SK-MEL-5 (cell line): ENCODE measurements at regions not wholly inside any gene's neighbourhood (a gene's known extent, or its start where the extent isn't known, plus 50 kb on each side); places are given as distances from the start of the nearest gene placed in this dataset.
A peak's percentile ranks its signal among the peaks of the same experiment; 100 is the strongest.

Experiments
- DNase-seq: peaks from one replicate; pipeline ENCODE4 v3.0.0-alpha.2; 2016; ENCODE audit warnings: low read depth, low spot score
- in situ Hi-C: cut with HindIII; loops from 2 replicates; pipeline ENCODE4 v1.10.0; 2016; ENCODE audit warnings: low sequenced_read_pairs, high pct_unique_total_duplicates, low pct_unique_long_range_greater_than_20kb

- no peak for DNase-seq
Measured at GRCh38 chr5:179497636-179498340, 52.6 kb upstream of the RUFY1 start.

DNA sequence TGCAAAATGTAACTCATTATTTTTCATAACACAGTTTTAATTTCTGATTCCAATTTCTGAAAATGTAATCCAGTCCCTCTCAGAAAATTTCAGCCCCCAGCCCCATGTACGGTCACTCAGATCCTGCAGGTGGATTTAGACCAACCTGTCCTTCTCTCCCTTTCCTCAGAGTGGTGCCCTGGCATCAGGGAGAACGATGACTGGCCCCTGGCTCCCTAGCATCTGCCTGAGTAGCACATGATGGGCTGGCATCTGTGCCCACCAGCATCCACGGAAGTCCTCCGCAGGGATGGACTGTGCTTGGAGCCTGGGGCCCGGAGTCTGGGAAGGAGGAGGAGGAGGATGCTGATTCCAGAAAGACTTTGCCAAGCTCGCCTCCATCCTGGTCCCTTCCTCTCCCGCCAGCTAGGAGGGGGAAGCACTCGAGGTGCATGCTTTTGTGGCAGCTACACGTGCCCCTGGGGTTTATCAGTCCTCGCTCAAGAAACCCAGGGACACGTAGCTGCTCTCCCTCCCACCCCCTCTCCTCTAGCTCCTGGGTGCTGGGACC, 54.4 kb upstream of the RUFY1 start:
- DNase-seq = peak; percentile 17
- in situ Hi-C loops = no loop called here

More at GRCh38 chr5:179497636-179498340, 52.6 kb upstream of the RUFY1 start:
- in situ Hi-C loops = no loop called here

DNA sequence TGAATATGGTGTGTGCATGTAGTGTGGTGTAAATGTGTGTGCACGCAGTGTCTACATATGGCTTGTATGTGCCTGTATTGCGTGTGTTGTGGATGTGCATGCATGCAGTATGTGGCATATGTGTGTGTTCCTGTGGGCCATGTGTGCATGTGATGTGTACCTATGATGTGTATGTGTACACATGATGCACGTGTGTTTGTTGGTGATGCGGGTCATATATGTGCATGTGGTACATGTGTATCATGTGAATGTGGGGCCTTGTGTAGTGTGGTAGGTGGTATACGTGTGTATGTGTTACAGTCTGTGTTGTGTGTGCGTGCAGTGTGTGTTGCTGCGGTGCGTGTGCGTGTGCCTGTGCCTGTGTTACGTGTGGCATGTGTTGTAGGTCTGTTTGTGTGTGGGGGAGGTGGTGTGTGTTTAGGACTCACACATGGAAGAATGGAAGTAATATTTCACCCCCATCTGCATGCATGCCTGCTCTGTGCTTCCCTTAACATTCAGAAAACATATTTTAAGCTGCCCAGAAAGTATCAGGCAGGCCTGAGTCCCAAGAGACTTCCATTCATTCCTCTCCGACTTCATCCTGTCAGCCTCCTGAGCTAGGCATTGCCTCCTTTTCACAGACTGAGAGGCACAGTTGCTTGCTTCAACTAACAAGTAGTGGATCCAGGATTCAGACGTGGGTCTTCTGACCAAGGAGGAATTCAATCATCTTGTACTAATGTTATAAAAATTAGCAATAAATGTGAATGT, 55.4 kb upstream of the RUFY1 start:
- in situ Hi-C loops = no loop called here
- DNase-seq = no peak

GRCh38 chr5:179488975-179489374, 61.4 kb upstream of the RUFY1 start:
- in situ Hi-C loops = no loop called here
- DNase-seq = no peak

DNA sequence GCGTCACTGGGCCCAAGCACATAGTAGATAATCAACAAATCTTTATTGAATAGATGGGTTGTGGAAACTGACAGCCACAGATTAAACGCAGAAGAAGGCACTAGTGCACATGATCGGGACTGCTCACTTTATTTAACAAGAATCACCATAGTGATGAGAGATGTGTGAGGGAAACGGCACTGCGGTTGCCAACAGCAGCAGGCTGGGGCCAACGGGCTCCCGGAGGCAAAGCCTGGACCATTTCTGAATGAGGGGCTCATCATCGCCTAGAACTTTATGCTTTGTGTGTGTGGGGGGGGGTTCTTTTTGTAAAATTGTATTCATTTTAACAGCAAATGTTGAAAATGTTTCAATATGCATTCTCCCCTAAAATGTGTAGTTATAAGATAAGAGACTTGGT, 61.9 kb upstream of the RUFY1 start:
- in situ Hi-C loops = no loop called here

GRCh38 chr5:179487145-179487544, 63.2 kb upstream of the RUFY1 start:
- in situ Hi-C loops = no loop called here
- no peak for DNase-seq

More for the DNA sequence above, 61.9 kb upstream of the RUFY1 start:
- DNase-seq = no peak

- no peak for DNase-seq
- in situ Hi-C loops = no loop called here
Measured at GRCh38 chr5:179486596-179487051, 63.7 kb upstream of the RUFY1 start.

DNA sequence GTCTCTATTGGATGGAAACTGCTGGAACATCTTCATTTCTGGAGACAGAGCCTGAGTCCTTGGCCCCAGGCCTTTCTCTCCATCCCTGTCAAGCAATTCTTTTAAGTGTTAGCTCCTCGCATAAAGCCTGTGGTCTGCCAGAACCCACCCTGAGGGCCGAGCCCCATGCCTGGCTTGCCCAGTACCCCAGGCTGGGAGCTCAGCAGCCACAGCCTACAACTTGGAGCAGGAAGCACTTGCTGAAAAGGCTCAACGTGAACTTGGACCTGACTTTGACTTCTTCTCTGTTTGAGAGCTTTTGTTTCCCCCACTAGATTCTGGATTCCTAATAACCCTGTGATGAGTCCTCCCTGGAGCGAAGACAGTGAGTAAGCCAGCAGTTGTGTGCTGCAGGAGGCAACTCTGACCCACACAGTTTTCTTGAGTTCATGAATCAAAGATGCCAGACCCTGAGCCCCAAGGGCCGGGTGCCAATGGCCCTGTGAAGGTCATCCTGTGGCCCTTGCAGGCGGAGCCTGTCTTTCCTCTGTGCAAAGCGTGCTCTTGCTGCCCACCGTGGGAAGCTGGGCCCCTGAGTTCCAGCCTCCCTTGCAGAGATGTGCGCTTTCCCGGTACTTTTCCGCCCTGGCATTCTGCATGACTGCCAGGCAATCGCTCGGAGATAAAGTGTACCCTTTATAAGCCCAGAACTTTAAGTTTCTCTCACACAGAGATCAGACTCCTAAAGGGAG, 64.3 kb upstream of the RUFY1 start:
- DNase-seq = no peak
- in situ Hi-C loops = no loop called here

GRCh38 chr5:179484761-179485160, 65.6 kb upstream of the RUFY1 start:
- DNase-seq = no peak
- in situ Hi-C loops = no loop called here

- DNase-seq = no peak
- in situ Hi-C loops = no loop called here
Measured at GRCh38 chr5:179484201-179484600, 66.2 kb upstream of the RUFY1 start.

- in situ Hi-C loops = no loop called here
- DNase-seq = no peak
Measured at GRCh38 chr5:179478624-179479023, 71.7 kb upstream of the RUFY1 start.

DNA sequence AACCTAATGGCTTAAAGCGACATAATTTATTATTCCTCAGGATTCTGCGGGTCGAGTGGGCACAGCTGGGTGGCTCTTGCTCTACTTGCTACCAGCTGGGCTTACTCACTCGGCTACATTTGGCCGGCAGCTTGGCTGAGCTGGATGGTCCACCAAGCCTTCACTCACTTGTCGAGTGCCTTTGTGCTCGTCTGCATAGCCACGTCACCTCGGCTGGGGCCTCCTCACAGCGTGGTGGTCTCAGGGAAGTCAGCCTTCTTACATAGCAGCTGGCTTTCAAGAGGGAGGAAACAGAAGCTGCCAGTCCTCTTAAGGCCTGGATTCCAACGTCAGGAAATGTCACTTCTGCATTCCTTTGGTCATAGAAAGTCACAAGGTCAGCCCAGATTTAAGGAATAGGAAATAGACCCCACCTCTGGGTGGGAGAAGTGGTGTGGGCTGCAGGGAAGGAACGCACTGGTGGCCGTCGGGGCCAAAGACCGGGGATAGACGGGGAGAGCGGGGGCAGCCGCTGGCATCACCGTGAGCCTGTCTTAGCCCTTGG, 75.1 kb upstream of the RUFY1 start:
- in situ Hi-C loops = no loop called here

DNA sequence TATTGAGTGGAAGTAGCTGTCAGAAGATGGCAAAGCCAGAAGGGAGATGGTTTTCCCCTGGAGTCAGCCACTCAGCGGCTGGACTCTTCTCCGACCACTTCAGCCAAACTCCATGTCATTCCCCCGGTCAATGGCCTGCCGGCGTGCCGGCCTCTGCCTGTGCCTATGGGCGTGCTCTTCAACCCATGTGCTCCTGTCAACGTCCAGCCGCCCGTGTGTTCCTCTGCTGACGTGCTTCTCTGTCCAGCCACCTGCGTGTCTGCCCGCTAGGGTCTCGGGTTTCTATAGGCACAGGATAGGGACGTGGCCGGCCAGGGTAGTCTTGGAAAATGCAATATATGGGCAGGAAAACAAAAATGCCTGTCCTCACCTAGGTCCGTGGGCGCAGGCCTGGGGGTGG, 77.7 kb upstream of the RUFY1 start:
- in situ Hi-C loops = no loop called here
- DNase-seq = no peak

More for the DNA sequence above, 75.1 kb upstream of the RUFY1 start:
- DNase-seq = no peak

GRCh38 chr5:179472174-179472573, 78.2 kb upstream of the RUFY1 start:
- in situ Hi-C loops = no loop called here
- no peak for DNase-seq

GRCh38 chr5:179470201-179470600, 80.2 kb upstream of the RUFY1 start:
- DNase-seq = no peak
- in situ Hi-C loops = no loop called here

DNA sequence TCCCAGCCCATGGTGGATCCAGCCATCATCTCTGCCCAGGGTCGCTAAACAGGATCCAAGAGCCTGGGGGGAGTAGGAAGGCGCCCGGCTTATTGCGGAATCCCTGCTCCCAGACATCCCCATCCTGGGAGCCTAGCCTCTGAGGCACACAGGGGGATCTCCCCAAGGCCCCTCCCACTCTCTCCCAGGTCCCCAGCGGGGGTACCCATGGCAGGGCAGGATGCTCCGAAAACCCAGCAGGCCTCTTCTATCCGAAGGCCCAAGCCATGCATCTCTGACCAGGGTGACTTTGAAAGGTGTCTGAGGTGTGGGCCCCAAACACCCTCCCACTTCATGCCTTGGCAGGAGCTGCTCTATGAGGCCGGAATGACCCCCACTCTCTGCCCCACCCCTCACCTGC, 81.7 kb upstream of the RUFY1 start:
- in situ Hi-C loops = no loop called here
- DNase-seq = no peak

DNA sequence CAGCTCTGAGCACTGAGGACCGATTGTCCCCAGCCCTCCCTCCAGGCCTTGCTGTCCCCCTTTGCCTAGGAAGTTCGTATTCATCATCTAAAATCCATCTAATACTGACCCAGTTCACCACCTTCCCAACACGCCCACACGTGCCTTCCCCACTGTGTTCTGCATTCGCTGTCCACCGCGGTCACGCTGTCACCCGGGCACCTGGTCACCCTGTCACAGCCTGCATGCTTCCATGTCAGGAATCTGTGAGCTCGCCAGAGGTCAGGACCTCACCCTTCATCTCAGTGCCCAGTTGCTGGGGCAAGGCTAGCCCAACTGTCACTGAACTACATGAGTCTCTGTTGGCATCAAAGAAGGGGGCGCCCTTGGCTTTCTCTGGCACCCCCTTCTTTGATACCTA, 82.9 kb upstream of the RUFY1 start:
- in situ Hi-C loops = no loop called here
- DNase-seq = no peak

GRCh38 chr5:179464631-179465030, 85.7 kb upstream of the RUFY1 start:
- DNase-seq = no peak
- in situ Hi-C loops = no loop called here
